SK-N-SH (cell line): ENCODE measurements at regions not wholly inside any gene's neighbourhood (a gene's known extent, or its start where the extent isn't known, plus 50 kb on each side); places are given as distances from the start of the nearest gene placed in this dataset.

Experiments used
- CTCF ChIP-seq: fragments of 200-600 bp; sonication (generic); IDR thresholded peaks from 2 replicates; pipeline ENCODE4 v1.6.1; 2017; ENCODE audit warnings: antibody characterized with exemption, mild to moderate bottlenecking, moderate library complexity
- FOXJ3 ChIP-seq: sonication (generic); formaldehyde crosslinking; IDR thresholded peaks from 2 replicates; pipeline ENCODE4 v1.5.1; 2020; ENCODE audit warnings: mild to moderate bottlenecking, missing genetic modification reagents
- JUND ChIP-seq: IDR thresholded peaks from 2 replicates; pipeline ENCODE4 v1.4.0; 2012
- MAX ChIP-seq: IDR thresholded peaks from 2 replicates; pipeline ENCODE4 v1.4.0; 2012; ENCODE audit warnings: low read depth
- MXI1 ChIP-seq: IDR thresholded peaks from 2 replicates; pipeline ENCODE4 v1.6.1; 2012; ENCODE audit warnings: mild to moderate bottlenecking, low read depth, low read length, improper control_type of control experiment
- NFIC ChIP-seq: IDR thresholded peaks from 2 replicates; pipeline ENCODE4 v1.4.0; 2012; ENCODE audit warnings: borderline replicate concordance
- POLR2AphosphoS5 ChIP-seq: IDR thresholded peaks from 2 replicates; pipeline ENCODE4 v1.6.1; 2012; ENCODE audit warnings: low read depth, low read length
- SMC3 ChIP-seq: IDR thresholded peaks from 2 replicates; pipeline ENCODE4 v1.6.1; 2012; ENCODE audit warnings: low read depth, low read length, improper control_type of control experiment
- TEAD4 ChIP-seq: IDR thresholded peaks from 2 replicates; pipeline ENCODE4 v1.4.0; 2012; ENCODE audit warnings: mild to moderate bottlenecking, borderline replicate concordance; ENCODE audit not compliant: insufficient read depth
- USF1 ChIP-seq: IDR thresholded peaks from 2 replicates; pipeline ENCODE4 v1.4.0; 2012; ENCODE audit warnings: low read depth, borderline replicate concordance
- USF2 ChIP-seq: fragments of 150-350 bp; IDR thresholded peaks from 2 replicates; pipeline ENCODE4 v1.6.1; 2017; ENCODE audit warnings: antibody characterized with exemption, low read length, low read depth, borderline replicate concordance

- TF ChIP-seq USF1: no peak
- TF ChIP-seq CTCF: no peak
- TF ChIP-seq SMC3: no peak
- TF ChIP-seq FOXJ3: no peak
- TF ChIP-seq MXI1: no peak
- TF ChIP-seq POLR2AphosphoS5: no peak
- TF ChIP-seq USF2: no peak
- TF ChIP-seq JUND: no peak
- TF ChIP-seq TEAD4: no peak
- TF ChIP-seq MAX: no peak
- TF ChIP-seq NFIC: no peak
These were observed 134.1 kb upstream of the MID1 start for GRCh38 chrX:10754445-10754844.
